DND-41 (cell line): ENCODE measurements at regions not wholly inside any gene's neighbourhood (a gene's known extent, or its start where the extent isn't known, plus 50 kb on each side); places are given as distances from the start of the nearest gene placed in this dataset.

Source experiments
- ATAC-seq: fragments of 200-7000 bp; cut with Tn5 transposase; 3 replicates; pipeline ENCODE4 v1.9.1; 2021; ENCODE audit warnings: low read depth; ENCODE audit not compliant: insufficient read depth
- DNase-seq: peaks from one replicate; pipeline ENCODE4 v3.0.0-alpha.2; 2020
- H2AFZ ChIP-seq: 2 replicates; pipeline ENCODE4 v1.6.0; 2012; ENCODE audit warnings: low read depth, low read length
- H3K27ac ChIP-seq: 2 replicates; pipeline ENCODE4 v1.5.1; 2012; ENCODE audit warnings: low read length, inconsistent platforms
- H3K27me3 ChIP-seq: fragments of 200-600 bp; sonication (generic); 2 replicates; pipeline ENCODE4 v1.6.0; 2012; ENCODE audit warnings: low read length, mild to moderate bottlenecking, inconsistent platforms; ENCODE audit not compliant: insufficient read depth, poor library complexity
- H3K36me3 ChIP-seq: 2 replicates; pipeline ENCODE4 v1.5.1; 2012; ENCODE audit warnings: low read length, inconsistent platforms; ENCODE audit not compliant: insufficient read depth
- H3K4me1 ChIP-seq: 2 replicates; pipeline ENCODE4 v1.5.1; 2012; ENCODE audit warnings: mild to moderate bottlenecking, low read length; ENCODE audit not compliant: insufficient read depth
- H3K4me2 ChIP-seq: 2 replicates; pipeline ENCODE4 v1.6.0; 2012; ENCODE audit warnings: mild to moderate bottlenecking, moderate library complexity, low read length, inconsistent platforms; ENCODE audit not compliant: insufficient read depth
- H3K4me3 ChIP-seq, 2 experiments: fragments of 200-600 bp in 1 of 2; shearing (Covaris generic) in 1 of 2; 2 replicates each; pipeline ENCODE4 v1.5.1; 2012 to 2016; ENCODE audit warnings: inconsistent platforms in 2 of 2, low read length in 2 of 2, mild to moderate bottlenecking in 2 of 2, low read depth in 1 of 2, moderate library complexity in 1 of 2
- H3K79me2 ChIP-seq: 2 replicates; pipeline ENCODE4 v1.6.0; 2012; ENCODE audit warnings: low read length, inconsistent platforms; ENCODE audit not compliant: insufficient read depth
- H3K9ac ChIP-seq: 2 replicates; pipeline ENCODE4 v1.6.0; 2012; ENCODE audit warnings: low read depth, mild to moderate bottlenecking, inconsistent platforms, low read length, moderate library complexity
- H3K9me3 ChIP-seq: 2 replicates; pipeline ENCODE4 v1.5.1; 2012; ENCODE audit warnings: low read length, moderate library complexity, mild to moderate bottlenecking, inconsistent platforms; ENCODE audit not compliant: insufficient read depth, severe bottlenecking
- H4K20me1 ChIP-seq: 2 replicates; pipeline ENCODE4 v1.6.0; 2012; ENCODE audit warnings: low read length; ENCODE audit not compliant: insufficient read depth
- CTCF ChIP-seq: IDR thresholded peaks from 2 replicates; pipeline ENCODE4 v1.5.1; 2012; ENCODE audit warnings: borderline replicate concordance, low read length, moderate library complexity, mild to moderate bottlenecking; ENCODE audit not compliant: poor library complexity, severe bottlenecking; ENCODE audit errors: extremely low read depth
- EZH2 ChIP-seq: IDR thresholded peaks from 3 replicates; pipeline ENCODE4 v1.6.1; 2012; ENCODE audit warnings: borderline replicate concordance, low read depth, mild to moderate bottlenecking, moderate library complexity, low read length, inconsistent platforms; ENCODE audit not compliant: severe bottlenecking

GRCh38 chr2:34001557-34001956, 402.5 kb upstream of the FAM98A start:
- H3K9ac ChIP-seq, result no peak overlapping the region
- H3K4me3 ChIP-seq, result no peak overlapping the region
- H3K4me2 ChIP-seq, result no peak overlapping the region
- H3K27me3 ChIP-seq, result no peaks in the 10 kb centered on the region
- H3K36me3 ChIP-seq, result no peaks in the 10 kb centered on the region
- H3K27ac ChIP-seq, result no peak overlapping the region
- H3K4me1 ChIP-seq, result no peaks in the 10 kb centered on the region
- TF ChIP-seq EZH2 (no peak), CTCF (no peak)
- ATAC-seq (no peak), DNase-seq (no peak)
- H4K20me1 ChIP-seq, result no peaks in the 10 kb centered on the region
- peaks cover under 1% of the 10 kb centered on the region for H3K9me3 ChIP-seq
- no peak overlapping the region for H2AFZ ChIP-seq
- H3K79me2 ChIP-seq, result no peaks in the 10 kb centered on the region

- ATAC-seq (no peak), DNase-seq (no peak)
- no peak overlapping the region for H3K4me2 ChIP-seq
- no peaks in the 10 kb centered on the region for H3K9me3 ChIP-seq
- no peak overlapping the region for H3K27ac ChIP-seq
- no peak overlapping the region for H3K4me3 ChIP-seq
- H3K27me3 ChIP-seq, result no peaks in the 10 kb centered on the region
- no peaks in the 10 kb centered on the region for H3K4me1 ChIP-seq
- H4K20me1 ChIP-seq, result no peaks in the 10 kb centered on the region
- H3K36me3 ChIP-seq, result no peaks in the 10 kb centered on the region
- no peak overlapping the region for H3K9ac ChIP-seq
- no peaks in the 10 kb centered on the region for H3K79me2 ChIP-seq
- no peak overlapping the region for H2AFZ ChIP-seq
- TF ChIP-seq EZH2 (no peak), CTCF (no peak)
Observed at GRCh38 chr2:33984131-33984530, 385.0 kb upstream of the FAM98A start.

DNA sequence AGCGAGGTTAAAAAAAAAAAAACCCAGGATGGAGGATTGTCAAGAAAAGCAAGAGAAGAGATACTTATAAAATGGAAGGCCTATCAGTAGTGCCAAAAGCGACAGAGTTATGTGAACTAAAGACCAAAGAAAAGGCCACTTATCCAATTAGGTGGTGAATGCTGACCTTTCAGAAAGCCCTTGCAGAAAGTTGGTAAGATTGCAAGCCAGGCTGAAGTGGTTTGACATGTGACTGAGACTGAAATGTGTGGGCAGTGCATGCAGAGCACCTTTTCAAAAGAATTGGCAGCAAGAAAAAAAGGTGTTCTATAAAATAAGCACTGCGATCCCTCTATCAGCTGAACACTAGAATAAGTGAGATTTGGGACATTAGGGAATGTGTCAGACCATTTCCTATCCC, 379.4 kb upstream of the FAM98A start:
- ATAC-seq (no peak), DNase-seq (no peak)
- Histone ChIP-seq H3K9me3 (no peaks in the 10 kb centered on the region), H2AFZ (no peak overlapping the region), H3K4me3 (no peak overlapping the region), H3K27ac (no peak overlapping the region), H3K4me2 (no peak overlapping the region), H3K9ac (no peak overlapping the region), H3K4me1 (no peaks in the 10 kb centered on the region), H4K20me1 (no peaks in the 10 kb centered on the region), H3K79me2 (no peaks in the 10 kb centered on the region), H3K27me3 (no peaks in the 10 kb centered on the region), H3K36me3 (no peaks in the 10 kb centered on the region)
- TF ChIP-seq CTCF, result no peak
- TF ChIP-seq EZH2, result no peak

DNA sequence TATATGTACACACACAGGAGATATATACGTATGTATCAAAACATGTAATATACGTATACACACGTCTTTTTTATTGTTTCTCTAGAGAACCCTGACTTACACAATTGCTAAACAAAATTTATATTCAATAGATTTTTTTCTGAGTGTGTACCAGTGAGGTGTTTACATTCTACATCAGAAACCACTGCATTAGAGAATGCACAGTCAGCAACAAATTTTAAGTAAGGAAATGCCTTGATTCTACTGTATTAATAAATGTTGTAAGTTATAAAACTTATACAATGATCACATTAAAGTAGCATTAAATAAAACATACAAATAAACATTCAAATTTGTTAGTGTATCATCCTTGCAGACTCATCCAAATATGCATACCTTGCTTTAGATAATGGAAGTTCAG, 376.4 kb upstream of the FAM98A start:
- H3K9ac ChIP-seq, result no peak overlapping the region
- ATAC-seq (no peak), DNase-seq (no peak)
- H2AFZ ChIP-seq, result no peak overlapping the region
- no peaks in the 10 kb centered on the region for H3K36me3 ChIP-seq
- H3K79me2 ChIP-seq, result no peaks in the 10 kb centered on the region
- no peak for TF ChIP-seq EZH2
- TF ChIP-seq CTCF, result no peak
- no peaks in the 10 kb centered on the region for H3K27me3 ChIP-seq
- no peaks in the 10 kb centered on the region for H3K4me1 ChIP-seq
- no peak overlapping the region for H3K4me3 ChIP-seq
- no peaks in the 10 kb centered on the region for H4K20me1 ChIP-seq
- H3K9me3 ChIP-seq, result no peaks in the 10 kb centered on the region
- no peak overlapping the region for H3K4me2 ChIP-seq
- no peak overlapping the region for H3K27ac ChIP-seq
